H9 (cell line): ENCODE measurements at regions not wholly inside any gene's neighbourhood (a gene's known extent, or its start where the extent isn't known, plus 50 kb on each side); places are given as distances from the start of the nearest gene placed in this dataset.

ENCODE experiments used
- DNase-seq: peaks from one replicate; pipeline ENCODE4 v3.0.0-alpha.2; 2017
- H2AFZ ChIP-seq: one replicate; pipeline ENCODE4 v1.6.1; 2013; ENCODE audit warnings: mild to moderate bottlenecking, low read length, control low read depth, moderate library complexity
- H2AK5ac ChIP-seq: 2 replicates; pipeline ENCODE4 v1.6.1; 2013; ENCODE audit warnings: low read length, control low read depth, mixed read lengths; ENCODE audit not compliant: insufficient read length
- H2BK120ac ChIP-seq: one replicate; pipeline ENCODE4 v1.6.1; 2013; ENCODE audit warnings: low read depth, mild to moderate bottlenecking, low read length, control low read depth, inconsistent platforms; ENCODE audit not compliant: poor library complexity, severe bottlenecking
- H2BK12ac ChIP-seq: 2 replicates; pipeline ENCODE4 v1.6.1; 2013; ENCODE audit warnings: low read length, control low read depth, mixed read lengths, low read depth; ENCODE audit not compliant: insufficient read length
- H2BK15ac ChIP-seq: 2 replicates; pipeline ENCODE4 v1.6.1; 2013; ENCODE audit warnings: low read depth, low read length, control low read depth
- H2BK20ac ChIP-seq: one replicate; pipeline ENCODE4 v1.6.1; 2013; ENCODE audit warnings: low read depth, mild to moderate bottlenecking, low read length, control low read depth, inconsistent platforms; ENCODE audit not compliant: poor library complexity, severe bottlenecking
- H2BK5ac ChIP-seq: 2 replicates; pipeline ENCODE4 v1.6.1; 2013; ENCODE audit warnings: low read length, control low read depth, mixed read lengths; ENCODE audit not compliant: insufficient read length
- H3K14ac ChIP-seq: 2 replicates; pipeline ENCODE4 v1.6.1; 2013; ENCODE audit warnings: low read length, control low read depth; ENCODE audit not compliant: insufficient read depth
- H3K18ac ChIP-seq: 2 replicates; pipeline ENCODE4 v1.6.1; 2013; ENCODE audit warnings: low read depth, mild to moderate bottlenecking, mixed read lengths, low read length, control low read depth; ENCODE audit not compliant: insufficient read length
- H3K23ac ChIP-seq: 2 replicates; pipeline ENCODE4 v1.6.1; 2013; ENCODE audit warnings: low read length, control low read depth, mixed read lengths, low read depth; ENCODE audit not compliant: insufficient read length
- H3K23me2 ChIP-seq: 2 replicates; pipeline ENCODE4 v1.6.1; 2013; ENCODE audit warnings: low read depth, mild to moderate bottlenecking, mixed read lengths, low read length, control low read depth; ENCODE audit not compliant: insufficient read length, poor library complexity, severe bottlenecking
- H3K27ac ChIP-seq: 2 replicates; pipeline ENCODE4 v1.5.1; 2013; ENCODE audit warnings: low read length, control low read depth, mixed read lengths, low read depth; ENCODE audit not compliant: insufficient read length
- H3K27me3 ChIP-seq: 2 replicates; pipeline ENCODE4 v1.6.1; 2013; ENCODE audit warnings: low read length, control low read depth, inconsistent platforms; ENCODE audit not compliant: insufficient read depth
- H3K4ac ChIP-seq: 2 replicates; pipeline ENCODE4 v1.6.1; 2013; ENCODE audit warnings: low read depth, mild to moderate bottlenecking, control low read depth, inconsistent platforms, low read length, moderate library complexity
- H3K4me1 ChIP-seq: 2 replicates; pipeline ENCODE4 v1.6.1; 2013; ENCODE audit warnings: low read length, control low read depth, inconsistent platforms; ENCODE audit not compliant: insufficient read depth
- H3K4me2 ChIP-seq: 2 replicates; pipeline ENCODE4 v1.6.1; 2013; ENCODE audit warnings: low read length, control low read depth, mixed read lengths; ENCODE audit not compliant: insufficient read length, insufficient read depth
- H3K56ac ChIP-seq: 2 replicates; pipeline ENCODE4 v1.6.1; 2013; ENCODE audit warnings: low read depth, mild to moderate bottlenecking, mixed read lengths, low read length, control low read depth; ENCODE audit not compliant: insufficient read length
- H3K79me1 ChIP-seq: 2 replicates; pipeline ENCODE4 v1.6.1; 2013; ENCODE audit warnings: low read depth, mild to moderate bottlenecking, moderate library complexity, low read length, control low read depth, inconsistent platforms; ENCODE audit not compliant: insufficient read depth, poor library complexity, severe bottlenecking
- H3K79me2 ChIP-seq: 2 replicates; pipeline ENCODE4 v1.6.1; 2013; ENCODE audit warnings: low read length, control low read depth, inconsistent platforms; ENCODE audit not compliant: insufficient read depth
- H3K9ac ChIP-seq: 2 replicates; pipeline ENCODE4 v1.6.1; 2013; ENCODE audit warnings: low read length, control low read depth, mixed read lengths; ENCODE audit not compliant: insufficient read length; ENCODE audit errors: extremely low read depth
- H3K9me3 ChIP-seq: one replicate; pipeline ENCODE4 v1.6.1; 2013; ENCODE audit warnings: low read depth, low read length, inconsistent platforms; ENCODE audit not compliant: control insufficient read depth
- H3T11ph ChIP-seq: one replicate; pipeline ENCODE4 v1.6.1; 2013; ENCODE audit warnings: mild to moderate bottlenecking, low read length, control low read depth, inconsistent platforms
- H4K20me1 ChIP-seq: one replicate; pipeline ENCODE4 v1.6.1; 2013; ENCODE audit not compliant: control insufficient read depth, insufficient read length, insufficient read depth
- H4K5ac ChIP-seq: 2 replicates; pipeline ENCODE4 v1.6.1; 2013; ENCODE audit warnings: low read depth, mild to moderate bottlenecking, mixed read lengths, low read length, control low read depth; ENCODE audit not compliant: insufficient read length
- H4K8ac ChIP-seq: replicated peaks from 2 replicates; pipeline ENCODE4 v1.6.1; 2013; ENCODE audit warnings: low read length, control low read depth, mixed read lengths, low read depth; ENCODE audit not compliant: insufficient read length
- H4K91ac ChIP-seq: 2 replicates; pipeline ENCODE4 v1.6.1; 2013; ENCODE audit warnings: low read depth, mild to moderate bottlenecking, moderate library complexity, mixed read lengths, low read length, control low read depth; ENCODE audit not compliant: insufficient read length
- H3K27ac Mint-ChIP-seq, 3 experiments: 2 replicates in 2 of 3; 3 replicates in 1 of 3; pipeline ENCODE4 v1.8.0; 2020 to 2021; ENCODE audit warnings: mixed read lengths in 3 of 3, mild to moderate bottlenecking in 1 of 3, moderate library complexity in 1 of 3
- H3K27me3 Mint-ChIP-seq: 2 replicates; pipeline ENCODE4 v1.8.0; 2021; ENCODE audit warnings: low read depth, mild to moderate bottlenecking, moderate library complexity, mixed read lengths
- H3K36me3 Mint-ChIP-seq, 3 experiments: 2 replicates in 2 of 3; 3 replicates in 1 of 3; pipeline ENCODE4 v1.8.0; 2020 to 2021; ENCODE audit warnings: low read depth in 3 of 3, mixed read lengths in 3 of 3; ENCODE audit not compliant: insufficient read depth in 1 of 3
- H3K4me1 Mint-ChIP-seq, 2 experiments: 2 replicates each; pipeline ENCODE4 v1.8.0; 2020; ENCODE audit warnings: mixed read lengths in 2 of 2
- H3K4me3 Mint-ChIP-seq, 2 experiments: 2 replicates in 1 of 2; 3 replicates in 1 of 2; pipeline ENCODE4 v1.8.0; 2020 to 2021; ENCODE audit warnings: mild to moderate bottlenecking in 2 of 2, mixed read lengths in 2 of 2, moderate library complexity in 1 of 2
- H3K9me3 Mint-ChIP-seq, 2 experiments: 2 replicates in 1 of 2; 3 replicates in 1 of 2; pipeline ENCODE4 v1.8.0; 2020; ENCODE audit warnings: mild to moderate bottlenecking in 2 of 2, mixed read lengths in 2 of 2, moderate library complexity in 1 of 2
- CTCF ChIP-seq: fragments of 200-600 bp; sonication (generic); conservative IDR thresholded peaks from 3 replicates; pipeline ENCODE4 v1.8.0; 2021; ENCODE audit warnings: antibody characterized with exemption, mild to moderate bottlenecking
- WGBS: extraction: QIAGEN DNeasy Blood & Tissue Kit; methylation state at CpG from one replicate; pipeline ENCODE4 v1.1.7; 2013; ENCODE audit warnings: missing lambda C conversion rate, low lambda C conversion rate, mixed read lengths; ENCODE audit not compliant: insufficient read length; ENCODE audit errors: extremely low coverage; 5-methylcytosine and 5-hydroxymethylcytosine counted together

GRCh38 chr20:46811224-46812084, 83.2 kb upstream of the EYA2 start:
- no peak overlapping the region for H2BK15ac ChIP-seq
- no peak overlapping the region for H3T11ph ChIP-seq
- H3K56ac ChIP-seq, result no peak overlapping the region
- H3K27ac ChIP-seq, result no peak overlapping the region
- H2AK5ac ChIP-seq, result no peak overlapping the region
- no peaks in the 10 kb centered on the region for H4K20me1 ChIP-seq
- no peak overlapping the region for H3K18ac ChIP-seq
- no peak overlapping the region for H3K4ac ChIP-seq
- H4K91ac ChIP-seq, result no peak overlapping the region
- no peaks in the 10 kb centered on the region for H3K4me1 ChIP-seq
- H2BK12ac ChIP-seq, result no peak overlapping the region
- Mint-ChIP-seq H3K4me3 (peak overlapping the region in 1 of 2 experiments; percentile 50; a peak in 3 of 5 replicates), H3K4me1 (peaks cover 19 to 31% of the 10 kb centered on the region in 2 experiments), H3K27me3 (peaks cover 2% of the 10 kb centered on the region; the same call in 1 of the 2 replicates), H3K27ac (no peak overlapping the region), H3K36me3 (no peaks in the 10 kb centered on the region), H3K9me3 (no peaks in the 10 kb centered on the region)
- no peaks in the 10 kb centered on the region for H3K27me3 ChIP-seq
- peak overlapping the region; percentile 35 for H3K4me2 ChIP-seq
- no peak overlapping the region for H2BK120ac ChIP-seq
- H3K23me2 ChIP-seq, result no peaks in the 10 kb centered on the region
- no peaks in the 10 kb centered on the region for H3K79me1 ChIP-seq
- H3K23ac ChIP-seq, result no peak overlapping the region
- no peak overlapping the region for H2BK5ac ChIP-seq
- no peak overlapping the region for H3K9ac ChIP-seq
- no peaks in the 10 kb centered on the region for H3K79me2 ChIP-seq
- no peak overlapping the region for H2BK20ac ChIP-seq
- no peaks in the 10 kb centered on the region for H3K9me3 ChIP-seq
- no peak overlapping the region for H4K8ac ChIP-seq
- H3K14ac ChIP-seq, result no peak overlapping the region
- no CpG with 5 or more reads among the region's 54 CpGs for WGBS
- no peak overlapping the region for H4K5ac ChIP-seq
- no peak for DNase-seq
- TF ChIP-seq CTCF, result no peak
- no peak overlapping the region for H2AFZ ChIP-seq
